Immature natural killer cell (primary cell): ENCODE measurements at regions not wholly inside any gene's neighbourhood (a gene's known extent, or its start where the extent isn't known, plus 50 kb on each side); places are given as distances from the start of the nearest gene placed in this dataset.
"Not testable (repeated sequence)": the region's sequence is repeated elsewhere in the genome, so short reads cannot be mapped to it uniquely, and the experiment has no call there.

Source experiments
- DNase-seq, 3 donors: peaks; one replicate each; pipeline ENCODE4 v3.0.0; 2022; ENCODE audit warnings: mixed read lengths in 1 of 3
- H3K27ac Mint-ChIP-seq, 6 donors: one replicate each; pipeline ENCODE4 v1.8.0; 2020; ENCODE audit warnings: mixed read lengths in 6 of 6, mild to moderate bottlenecking in 5 of 6, inconsistent platforms in 4 of 6, moderate library complexity in 3 of 6
- H3K27me3 Mint-ChIP-seq, 3 donors: one replicate each; pipeline ENCODE4 v1.8.0; 2020 to 2021; ENCODE audit warnings: low read depth in 3 of 3, mild to moderate bottlenecking in 3 of 3, mixed read lengths in 3 of 3, moderate library complexity in 3 of 3, inconsistent platforms in 1 of 3
- H3K36me3 Mint-ChIP-seq, 3 donors: one replicate each; pipeline ENCODE4 v1.8.0; 2020; ENCODE audit warnings: mixed read lengths in 3 of 3, inconsistent platforms in 2 of 3, mild to moderate bottlenecking in 2 of 3
- H3K4me1 Mint-ChIP-seq, 2 donors: one replicate each; pipeline ENCODE4 v1.8.0; 2020; ENCODE audit warnings: inconsistent platforms in 2 of 2, mild to moderate bottlenecking in 2 of 2, mixed read lengths in 2 of 2, moderate library complexity in 1 of 2
- H3K4me3 Mint-ChIP-seq, 5 donors: one replicate each; pipeline ENCODE4 v1.8.0; 2020; ENCODE audit warnings: mild to moderate bottlenecking in 5 of 5, mixed read lengths in 5 of 5, inconsistent platforms in 3 of 5, moderate library complexity in 3 of 5
- H3K9me3 Mint-ChIP-seq, 6 donors: one replicate each; pipeline ENCODE4 v1.8.0; 2020; ENCODE audit warnings: mild to moderate bottlenecking in 6 of 6, mixed read lengths in 6 of 6, inconsistent platforms in 4 of 6, moderate library complexity in 3 of 6

- no peak overlapping the region for H3K27ac Mint-ChIP-seq
- H3K36me3 Mint-ChIP-seq, result no peaks in the 10 kb centered on the region
- H3K9me3 Mint-ChIP-seq, result peaks cover 7 to 9% (median 8%) of the 10 kb centered on the region in 6 donors
- H3K4me1 Mint-ChIP-seq, result no peaks in the 10 kb centered on the region
- DNase-seq, result no peak
- no peak overlapping the region for H3K4me3 Mint-ChIP-seq
- H3K27me3 Mint-ChIP-seq, result no peaks in the 10 kb centered on the region
These were observed 144.3 kb downstream of the MRPS30 start for GRCh38 chr5:44953078-44953477.

- not testable (repeated sequence) for H3K27me3 Mint-ChIP-seq, H3K36me3 Mint-ChIP-seq, DNase-seq, H3K4me1 Mint-ChIP-seq, H3K4me3 Mint-ChIP-seq, H3K27ac Mint-ChIP-seq
- peaks cover 9 to 22% (median 16%) of the 10 kb centered on the region in 6 donors for H3K9me3 Mint-ChIP-seq
These were observed 150.3 kb downstream of the MRPS30 start for GRCh38 chr5:44958943-44959454.

GRCh38 chr5:44969825-44970224 is 161.1 kb downstream of the MRPS30 start:
- peaks cover 5 to 30% (median 10%) of the 10 kb centered on the region in 6 donors for H3K9me3 Mint-ChIP-seq
- H3K36me3 Mint-ChIP-seq, result no peaks in the 10 kb centered on the region
- no peaks in the 10 kb centered on the region for H3K27me3 Mint-ChIP-seq
- no peak overlapping the region for H3K4me3 Mint-ChIP-seq
- no peak for DNase-seq
- no peaks in the 10 kb centered on the region for H3K4me1 Mint-ChIP-seq
- H3K27ac Mint-ChIP-seq, result no peak overlapping the region

DNA sequence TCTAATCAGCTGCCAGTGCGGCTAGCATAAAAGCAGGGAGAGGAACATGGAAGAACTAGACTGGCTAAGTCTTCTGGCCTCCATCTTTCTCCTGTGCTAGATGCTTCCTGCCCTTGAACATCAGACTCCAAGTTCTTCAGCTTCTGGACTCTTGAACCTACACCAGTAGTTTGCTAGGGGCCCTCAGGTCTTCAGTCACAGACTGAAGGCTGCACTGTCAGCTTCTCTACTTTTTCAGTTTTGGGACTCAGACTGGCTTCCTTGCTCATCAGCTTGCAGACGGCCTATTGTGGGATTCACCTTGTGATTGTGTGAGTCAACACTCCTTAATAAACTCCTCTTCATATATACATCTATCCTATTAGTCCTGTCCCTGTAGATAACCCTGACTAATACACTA is 162.2 kb downstream of the MRPS30 start:
- not testable (repeated sequence) for H3K4me3 Mint-ChIP-seq, DNase-seq, H3K36me3 Mint-ChIP-seq, H3K27ac Mint-ChIP-seq, H3K27me3 Mint-ChIP-seq, H3K4me1 Mint-ChIP-seq
- peaks cover 5 to 30% (median 11%) of the 10 kb centered on the region in 6 donors for H3K9me3 Mint-ChIP-seq

GRCh38 chr5:44974813-44975212 is 166.1 kb downstream of the MRPS30 start:
- H3K27me3 Mint-ChIP-seq, result peaks cover 0 to 2% (median 0%) of the 10 kb centered on the region in 3 donors
- no peak overlapping the region for H3K4me3 Mint-ChIP-seq
- no peaks in the 10 kb centered on the region for H3K36me3 Mint-ChIP-seq
- DNase-seq, result no peak
- H3K4me1 Mint-ChIP-seq, result no peaks in the 10 kb centered on the region
- peaks cover 11 to 45% (median 24%) of the 10 kb centered on the region in 6 donors for H3K9me3 Mint-ChIP-seq
- H3K27ac Mint-ChIP-seq, result no peak overlapping the region

DNA sequence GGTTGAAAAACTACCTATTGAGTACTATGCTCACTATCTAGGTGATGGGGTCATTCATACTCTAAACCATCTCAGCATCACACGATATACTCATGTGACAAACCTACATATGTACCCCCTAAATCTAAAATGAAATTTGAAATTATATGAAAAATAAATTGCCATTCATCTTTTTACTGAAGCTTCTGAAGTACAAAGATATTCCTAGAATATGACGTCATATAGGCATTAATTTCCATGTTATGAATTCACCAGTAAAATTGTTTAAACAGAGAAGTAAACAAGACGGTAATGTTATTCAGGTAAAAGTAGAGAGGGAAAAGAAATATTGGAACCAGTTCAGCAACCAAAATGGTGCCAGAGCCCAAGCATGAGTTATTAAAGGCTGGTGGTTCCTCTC is 173.0 kb downstream of the MRPS30 start:
- Mint-ChIP-seq H3K36me3 (peaks cover 0 to 10% (median 0%) of the 10 kb centered on the region in 3 donors), H3K9me3 (peaks cover 16 to 87% (median 54%) of the 10 kb centered on the region in 6 donors), H3K27me3 (peaks cover 0 to 2% (median 2%) of the 10 kb centered on the region in 3 donors)

GRCh38 chr5:44983006-44983405 is 174.3 kb downstream of the MRPS30 start:
- Mint-ChIP-seq H3K36me3 (peaks cover 0 to 10% (median 0%) of the 10 kb centered on the region in 3 donors), H3K4me1 (no peaks in the 10 kb centered on the region), H3K4me3 (no peak overlapping the region), H3K27me3 (peaks cover 0 to 2% (median 0%) of the 10 kb centered on the region in 3 donors), H3K9me3 (peaks cover 16 to 86% (median 58%) of the 10 kb centered on the region in 6 donors), H3K27ac (no peak overlapping the region)
- no peak for DNase-seq

More for the DNA sequence above, 173.0 kb downstream of the MRPS30 start:
- no peak overlapping the region for H3K4me3 Mint-ChIP-seq
- no peaks in the 10 kb centered on the region for H3K4me1 Mint-ChIP-seq
- no peak for DNase-seq
- no peak overlapping the region for H3K27ac Mint-ChIP-seq

DNA sequence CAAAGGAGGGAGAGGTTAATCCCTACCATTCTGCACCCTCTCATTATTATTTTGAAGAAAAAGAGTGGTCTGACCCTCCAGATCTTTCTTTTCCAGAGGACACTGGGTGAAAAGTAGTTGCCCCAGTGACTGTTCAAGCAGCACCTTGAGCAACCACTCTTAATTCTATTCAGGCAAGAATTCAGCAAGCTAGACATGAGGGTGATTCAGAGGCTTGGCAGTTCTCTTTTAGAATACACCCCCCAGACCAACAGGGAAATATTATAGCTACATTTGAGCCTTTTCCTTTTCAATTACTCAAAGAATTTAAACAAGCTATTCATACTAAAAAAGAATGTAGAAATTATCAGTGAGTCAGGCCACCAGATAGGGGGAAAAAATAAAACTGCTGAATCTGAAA is 178.3 kb downstream of the MRPS30 start:
- DNase-seq, result no peak
- Mint-ChIP-seq H3K9me3 (peaks cover 12 to 80% (median 66%) of the 10 kb centered on the region in 6 donors), H3K27ac (no peak overlapping the region), H3K4me1 (no peaks in the 10 kb centered on the region), H3K36me3 (peaks cover 0 to 10% (median 0%) of the 10 kb centered on the region in 3 donors), H3K4me3 (no peak overlapping the region), H3K27me3 (peaks cover 0 to 2% (median 0%) of the 10 kb centered on the region in 3 donors)

- no peak for DNase-seq
- Mint-ChIP-seq H3K4me1 (no peaks in the 10 kb centered on the region), H3K27ac (no peak overlapping the region), H3K36me3 (no peaks in the 10 kb centered on the region), H3K27me3 (peaks cover 0 to 2% (median 0%) of the 10 kb centered on the region in 3 donors), H3K9me3 (peaks cover 12 to 54% (median 49%) of the 10 kb centered on the region in 6 donors), H3K4me3 (no peak overlapping the region)
These were observed 182.9 kb downstream of the MRPS30 start for GRCh38 chr5:44991693-44992092.

GRCh38 chr5:44993286-44993685 is 184.5 kb downstream of the MRPS30 start:
- peaks cover 14 to 48% (median 41%) of the 10 kb centered on the region in 6 donors for H3K9me3 Mint-ChIP-seq
- DNase-seq, result no peak
- no peak overlapping the region for H3K27ac Mint-ChIP-seq
- no peaks in the 10 kb centered on the region for H3K36me3 Mint-ChIP-seq
- no peaks in the 10 kb centered on the region for H3K4me1 Mint-ChIP-seq
- H3K27me3 Mint-ChIP-seq, result peaks cover 0 to 2% (median 0%) of the 10 kb centered on the region in 3 donors
- no peak overlapping the region for H3K4me3 Mint-ChIP-seq

DNA sequence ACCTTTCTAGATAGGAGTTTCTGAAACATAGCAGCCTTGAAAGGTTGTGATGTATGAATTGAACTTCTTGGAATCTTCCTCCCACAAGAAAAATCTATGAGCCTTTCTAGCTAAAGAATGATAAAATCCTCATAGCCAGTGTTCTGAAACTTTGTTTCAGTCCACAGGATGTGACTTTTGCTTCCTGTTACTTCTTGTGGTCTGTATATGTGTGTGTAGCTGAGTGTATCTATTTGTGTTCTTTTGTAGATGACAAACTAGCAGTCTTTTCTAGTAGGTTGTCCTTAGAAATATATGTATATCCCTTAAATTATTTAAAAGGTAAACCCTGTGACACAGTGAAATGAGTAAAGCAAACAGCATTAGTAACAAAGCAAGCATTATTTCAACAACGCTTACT is 188.8 kb downstream of the MRPS30 start:
- no peak overlapping the region for H3K4me3 Mint-ChIP-seq
- no peaks in the 10 kb centered on the region for H3K36me3 Mint-ChIP-seq
- no peaks in the 10 kb centered on the region for H3K27me3 Mint-ChIP-seq
- H3K9me3 Mint-ChIP-seq, result peaks cover 3 to 23% (median 12%) of the 10 kb centered on the region in 6 donors
- DNase-seq, result no peak
- no peak overlapping the region for H3K27ac Mint-ChIP-seq
- H3K4me1 Mint-ChIP-seq, result no peaks in the 10 kb centered on the region

GRCh38 chr5:45007102-45007501 is 198.4 kb downstream of the MRPS30 start:
- not testable (repeated sequence) for H3K4me1 Mint-ChIP-seq, H3K36me3 Mint-ChIP-seq, H3K27ac Mint-ChIP-seq, DNase-seq, H3K27me3 Mint-ChIP-seq, H3K4me3 Mint-ChIP-seq
- H3K9me3 Mint-ChIP-seq, result peaks cover 4 to 21% (median 14%) of the 10 kb centered on the region in 6 donors

DNA sequence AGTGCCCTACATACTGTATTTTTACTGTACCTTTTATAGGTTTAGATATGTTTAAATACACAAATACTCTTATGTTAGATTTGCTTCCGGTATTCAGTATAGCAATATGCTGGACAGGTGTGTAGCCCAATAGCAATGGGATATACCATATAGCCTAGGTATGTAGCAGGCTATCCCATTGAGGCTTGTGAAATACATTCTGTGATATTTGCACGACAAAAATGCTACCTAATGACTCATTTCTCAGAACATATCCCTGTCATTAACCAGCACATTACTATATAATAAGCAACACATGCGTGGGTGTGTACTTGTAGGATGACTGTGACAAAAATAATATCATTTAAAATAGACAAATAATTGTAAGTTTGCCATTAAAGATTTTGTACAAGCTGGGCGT is 208.8 kb downstream of the MRPS30 start:
- no peak overlapping the region for H3K4me3 Mint-ChIP-seq

GRCh38 chr5:45029553-45029952 is 220.8 kb downstream of the MRPS30 start:
- no peak for DNase-seq
- Mint-ChIP-seq H3K27me3 (no peaks in the 10 kb centered on the region), H3K4me3 (no peak overlapping the region), H3K4me1 (no peaks in the 10 kb centered on the region), H3K9me3 (peaks cover 0 to 28% (median 18%) of the 10 kb centered on the region in 6 donors), H3K27ac (no peak overlapping the region), H3K36me3 (no peaks in the 10 kb centered on the region)

More for the DNA sequence above, 208.8 kb downstream of the MRPS30 start:
- no peaks in the 10 kb centered on the region for H3K27me3 Mint-ChIP-seq
- peaks cover 2 to 16% (median 9%) of the 10 kb centered on the region in 6 donors for H3K9me3 Mint-ChIP-seq
- no peak overlapping the region for H3K27ac Mint-ChIP-seq
- DNase-seq, result no peak
- peaks cover 0 to 4% (median 0%) of the 10 kb centered on the region in 3 donors for H3K36me3 Mint-ChIP-seq
- H3K4me1 Mint-ChIP-seq, result no peaks in the 10 kb centered on the region

- Mint-ChIP-seq H3K36me3 (no peaks in the 10 kb centered on the region), H3K27ac (no peak overlapping the region), H3K27me3 (no peaks in the 10 kb centered on the region), H3K9me3 (peaks cover 0 to 11% (median 1%) of the 10 kb centered on the region in 6 donors), H3K4me3 (no peak overlapping the region), H3K4me1 (no peaks in the 10 kb centered on the region)
- no peak for DNase-seq
These were observed 227.2 kb downstream of the MRPS30 start for GRCh38 chr5:45035991-45036390.
